MM.1S (cell line): ENCODE measurements at regions not wholly inside any gene's neighbourhood (a gene's known extent, or its start where the extent isn't known, plus 50 kb on each side); places are given as distances from the start of the nearest gene placed in this dataset.

Source experiments
- DNase-seq: peaks from one replicate; pipeline ENCODE4 v3.0.0-alpha.2; 2015
- H2AFZ ChIP-seq: fragments of 300-600 bp; sonication (generic); 2 replicates; pipeline ENCODE4 v1.6.0; 2016; ENCODE audit warnings: antibody characterized with exemption, low read length
- H3F3A ChIP-seq: fragments of 300-600 bp; sonication (generic); 2 replicates; pipeline ENCODE4 v1.6.1; 2016; ENCODE audit warnings: mild to moderate bottlenecking, antibody characterized with exemption, low read length, moderate library complexity, mixed read lengths; ENCODE audit not compliant: insufficient read depth
- H3K27ac ChIP-seq: fragments of 300-600 bp; sonication (generic); 2 replicates; pipeline ENCODE4 v1.5.1; 2016; ENCODE audit warnings: mild to moderate bottlenecking, low read length
- H3K27me3 ChIP-seq: fragments of 300-600 bp; sonication (generic); replicated peaks from 2 replicates; pipeline ENCODE4 v1.6.0; 2016; ENCODE audit warnings: low read length; ENCODE audit not compliant: insufficient read depth
- H3K36me3 ChIP-seq: fragments of 300-600 bp; sonication (generic); replicated peaks from 2 replicates; pipeline ENCODE4 v1.6.1; 2016; ENCODE audit warnings: mild to moderate bottlenecking, low read length, mixed read lengths; ENCODE audit not compliant: insufficient read depth
- H3K4me1 ChIP-seq: fragments of 300-600 bp; sonication (generic); 2 replicates; pipeline ENCODE4 v1.6.1; 2016; ENCODE audit warnings: low read length, mixed read lengths
- H3K4me2 ChIP-seq: fragments of 300-600 bp; sonication (generic); 2 replicates; pipeline ENCODE4 v1.6.0; 2016; ENCODE audit warnings: low read depth, low read length
- H3K4me3 ChIP-seq: fragments of 300-600 bp; sonication (generic); 2 replicates; pipeline ENCODE4 v1.5.1; 2016; ENCODE audit warnings: low read length, mixed read lengths
- H3K79me2 ChIP-seq: fragments of 300-600 bp; sonication (generic); 2 replicates; pipeline ENCODE4 v1.6.1; 2016; ENCODE audit warnings: mixed run types, low read length, mixed read lengths
- H3K9ac ChIP-seq: fragments of 300-600 bp; sonication (generic); 2 replicates; pipeline ENCODE4 v1.6.1; 2016; ENCODE audit warnings: low read length, mixed read lengths
- H3K9me2 ChIP-seq: fragments of 300-600 bp; sonication (generic); replicated peaks from 2 replicates; pipeline ENCODE4 v1.6.1; 2016; ENCODE audit warnings: mild to moderate bottlenecking, low read length, mixed read lengths; ENCODE audit not compliant: insufficient read depth
- H3K9me3 ChIP-seq: fragments of 300-600 bp; sonication (generic); replicated peaks from 2 replicates; pipeline ENCODE4 v1.6.1; 2016; ENCODE audit warnings: mild to moderate bottlenecking, low read length, mixed read lengths; ENCODE audit not compliant: insufficient read depth
- H4K20me1 ChIP-seq: fragments of 300-600 bp; sonication (generic); 2 replicates; pipeline ENCODE4 v1.6.1; 2016; ENCODE audit warnings: mild to moderate bottlenecking, low read length, moderate library complexity, mixed read lengths; ENCODE audit not compliant: insufficient read depth
- CTCF ChIP-seq: fragments of 300-600 bp; sonication (generic); IDR thresholded peaks from 2 replicates; pipeline ENCODE4 v1.5.1; 2016; ENCODE audit warnings: antibody characterized with exemption, low read length, mixed read lengths
- EZH2 ChIP-seq: fragments of 300-600 bp; sonication (generic); optimal IDR thresholded peaks from 2 replicates; pipeline ENCODE3; 2017; ENCODE audit warnings: low read depth, mild to moderate bottlenecking, antibody characterized with exemption, low read length, mixed read lengths
- EZH2phosphoT487 ChIP-seq: fragments of 300-600 bp; sonication (generic); IDR thresholded peaks from 2 replicates; pipeline ENCODE4 v1.6.1; 2018; ENCODE audit warnings: antibody characterized with exemption, low read length

DNA sequence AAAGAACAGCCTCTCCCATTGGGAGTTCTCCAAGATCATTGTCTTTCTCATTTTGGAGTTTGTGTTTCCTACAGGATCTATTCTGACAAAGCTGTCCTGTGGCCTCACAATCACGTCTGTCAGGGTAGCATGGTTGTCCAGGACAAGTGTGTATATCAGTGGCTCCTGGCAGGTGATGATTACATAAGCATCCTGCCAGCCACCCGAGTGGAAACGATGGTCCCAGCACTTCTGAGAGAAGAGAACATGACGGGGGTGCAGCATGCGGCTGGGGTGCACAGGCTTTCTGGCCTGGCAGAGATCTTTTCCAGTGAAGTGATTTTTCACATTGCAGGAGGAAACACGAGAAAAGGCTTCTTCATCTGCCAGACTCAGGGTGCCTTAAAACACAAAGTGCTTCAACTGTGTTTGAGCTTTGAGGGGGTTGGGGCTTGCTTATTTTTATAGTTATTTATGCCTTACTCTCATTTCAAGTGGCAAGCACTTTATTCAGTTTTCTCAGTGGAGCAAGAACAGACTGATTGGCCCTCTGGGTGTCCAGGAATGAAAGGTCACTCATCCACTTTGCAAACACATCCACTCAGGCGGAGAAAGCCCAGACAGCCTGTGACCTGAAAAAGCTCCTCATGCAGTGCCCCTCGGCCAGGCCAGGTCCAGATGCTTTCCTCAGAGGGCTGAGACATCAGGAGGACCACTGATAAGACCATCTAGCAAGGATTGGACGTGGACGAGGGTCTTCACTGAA, 186.0 kb downstream of the DUSP10 start:
- H3K4me1 ChIP-seq = no peaks in the 10 kb centered on the region
- H3K9me2 ChIP-seq = no peaks in the 10 kb centered on the region
- no peak overlapping the region for H3K4me2 ChIP-seq
- H4K20me1 ChIP-seq = no peaks in the 10 kb centered on the region
- H3F3A ChIP-seq = no peaks in the 10 kb centered on the region
- no peaks in the 10 kb centered on the region for H3K36me3 ChIP-seq
- H3K27ac ChIP-seq = no peak overlapping the region
- no peak for DNase-seq
- H3K9me3 ChIP-seq = no peaks in the 10 kb centered on the region
- no peaks in the 10 kb centered on the region for H3K27me3 ChIP-seq
- no peak overlapping the region for H3K4me3 ChIP-seq
- no peaks in the 10 kb centered on the region for H3K79me2 ChIP-seq
- no peak for TF ChIP-seq EZH2
- no peak for TF ChIP-seq CTCF
- no peak for TF ChIP-seq EZH2phosphoT487
- H3K9ac ChIP-seq = no peak overlapping the region
- H2AFZ ChIP-seq = no peak overlapping the region

- Histone ChIP-seq H3K9ac (no peak overlapping the region), H2AFZ (no peak overlapping the region), H3K27ac (no peak overlapping the region), H3K79me2 (no peaks in the 10 kb centered on the region), H3K36me3 (no peaks in the 10 kb centered on the region), H3F3A (no peaks in the 10 kb centered on the region), H3K4me3 (no peak overlapping the region), H3K4me2 (no peak overlapping the region), H3K4me1 (no peaks in the 10 kb centered on the region), H4K20me1 (no peaks in the 10 kb centered on the region), H3K27me3 (no peaks in the 10 kb centered on the region), H3K9me2 (no peaks in the 10 kb centered on the region), H3K9me3 (no peaks in the 10 kb centered on the region)
- no peak for TF ChIP-seq EZH2phosphoT487
- no peak for DNase-seq
Observed at GRCh38 chr1:221556435-221556834, 185.5 kb downstream of the DUSP10 start.

GRCh38 chr1:221557013-221557412, 184.9 kb downstream of the DUSP10 start:
- no peaks in the 10 kb centered on the region for H3K79me2 ChIP-seq
- H3K4me1 ChIP-seq = no peaks in the 10 kb centered on the region
- H3K9me2 ChIP-seq = no peaks in the 10 kb centered on the region
- H3K9ac ChIP-seq = no peak overlapping the region
- H3K9me3 ChIP-seq = no peaks in the 10 kb centered on the region
- H3F3A ChIP-seq = no peaks in the 10 kb centered on the region
- no peaks in the 10 kb centered on the region for H3K27me3 ChIP-seq
- H3K27ac ChIP-seq = no peak overlapping the region
- DNase-seq = no peak
- H3K36me3 ChIP-seq = no peaks in the 10 kb centered on the region
- H2AFZ ChIP-seq = no peak overlapping the region
- H3K4me3 ChIP-seq = no peak overlapping the region
- no peak overlapping the region for H3K4me2 ChIP-seq
- TF ChIP-seq EZH2phosphoT487 = no peak
- no peak for TF ChIP-seq CTCF
- TF ChIP-seq EZH2 = no peak
- H4K20me1 ChIP-seq = no peaks in the 10 kb centered on the region

GRCh38 chr1:221558396-221558795, 183.5 kb downstream of the DUSP10 start:
- H4K20me1 ChIP-seq = no peaks in the 10 kb centered on the region
- H2AFZ ChIP-seq = no peak overlapping the region
- no peaks in the 10 kb centered on the region for H3K36me3 ChIP-seq
- no peaks in the 10 kb centered on the region for H3K27me3 ChIP-seq
- no peaks in the 10 kb centered on the region for H3K79me2 ChIP-seq
- H3K9me3 ChIP-seq = no peaks in the 10 kb centered on the region
- no peak for TF ChIP-seq EZH2
- no peak overlapping the region for H3K27ac ChIP-seq
- no peaks in the 10 kb centered on the region for H3K4me1 ChIP-seq
- H3K4me3 ChIP-seq = no peak overlapping the region
- no peak overlapping the region for H3K4me2 ChIP-seq
- no peaks in the 10 kb centered on the region for H3F3A ChIP-seq
- no peak overlapping the region for H3K9ac ChIP-seq
- no peaks in the 10 kb centered on the region for H3K9me2 ChIP-seq
- DNase-seq = no peak
